Endometrium (tissue), 2 donors: ENCODE measurements at regions not wholly inside any gene's neighbourhood (a gene's known extent, or its start where the extent isn't known, plus 50 kb on each side); places are given as distances from the start of the nearest gene placed in this dataset.

ENCODE experiments used
- FAIRE-seq: peaks from 2 replicates; lab custom pipeline; 2012; peaks lifted over from hg19 to GRCh38; lab: Jason Lieb, UNC
- donor health status: control.
- donor health status: control.

DNA sequence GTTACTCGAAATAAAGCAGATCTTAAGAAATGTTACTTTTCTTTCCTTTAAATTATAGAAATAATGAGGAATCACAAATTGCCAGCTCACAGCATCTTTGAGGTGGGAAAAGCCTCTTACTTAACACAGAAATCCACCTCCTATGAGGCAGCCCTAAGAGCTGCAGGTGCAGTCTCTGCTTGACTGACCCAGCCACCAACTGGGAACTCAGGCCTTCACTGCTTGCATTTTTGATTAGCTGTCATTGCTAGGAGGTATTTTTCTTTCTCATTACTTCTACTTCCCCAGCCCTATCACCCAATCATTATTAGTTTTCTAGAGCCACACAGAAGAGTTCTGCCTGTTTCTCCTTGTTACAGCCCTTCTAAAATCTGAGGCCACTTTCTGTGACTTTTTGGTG is 416.5 kb upstream of the KLF4 start:
- no peak for FAIRE-seq

DNA sequence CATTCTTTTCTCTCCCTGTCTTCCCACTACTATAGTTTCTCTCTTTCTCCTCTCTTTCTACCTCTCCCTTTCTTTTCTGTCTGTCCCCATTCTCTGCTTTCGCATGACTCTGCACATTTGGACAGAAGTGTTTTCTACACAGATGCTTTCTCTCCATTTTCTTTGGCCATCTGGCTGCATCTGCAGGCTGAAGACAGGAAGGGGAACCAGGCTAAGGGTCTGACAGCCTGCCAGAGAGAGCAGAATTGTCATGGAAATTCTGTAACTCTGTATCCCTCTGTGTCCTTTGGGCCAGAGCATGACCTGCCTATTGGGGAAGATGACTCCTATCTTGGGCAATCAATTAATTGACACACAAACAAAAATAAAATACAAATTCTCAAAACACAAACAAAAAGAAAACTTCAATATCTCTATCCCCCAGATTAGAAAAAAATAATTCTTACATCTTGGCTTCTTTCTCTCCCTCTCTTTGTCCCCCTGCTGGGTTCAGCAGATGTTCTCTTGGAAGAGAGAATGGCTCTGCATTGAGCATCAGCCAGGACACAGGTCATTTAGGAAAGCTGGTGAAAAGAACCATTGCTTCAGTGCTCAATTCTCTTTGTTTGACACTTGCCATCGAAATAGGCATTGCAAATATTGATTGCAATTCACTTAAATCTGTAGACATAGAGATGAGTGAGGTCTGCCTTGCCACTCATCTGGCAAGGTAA is 415.9 kb upstream of the KLF4 start:
- no peak for FAIRE-seq

DNA sequence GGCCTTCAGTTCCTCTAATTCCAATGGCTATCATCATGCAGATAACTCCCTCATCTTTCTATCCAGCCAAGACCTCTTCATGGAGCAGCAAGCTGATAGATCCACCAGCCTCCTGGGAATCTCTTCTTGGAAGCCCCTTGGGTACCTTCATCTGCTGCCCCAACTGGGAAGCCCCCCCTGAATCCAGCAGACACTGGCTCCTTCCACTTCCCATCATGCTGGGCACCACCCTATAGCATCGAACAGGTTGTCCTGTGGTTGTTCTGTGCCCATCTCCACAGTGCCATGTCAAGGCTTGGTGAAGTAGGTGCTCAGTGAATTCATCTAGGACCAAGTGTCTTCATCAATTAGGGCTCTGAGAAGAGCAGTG is 410.4 kb upstream of the KLF4 start:
- FAIRE-seq, result no peak

DNA sequence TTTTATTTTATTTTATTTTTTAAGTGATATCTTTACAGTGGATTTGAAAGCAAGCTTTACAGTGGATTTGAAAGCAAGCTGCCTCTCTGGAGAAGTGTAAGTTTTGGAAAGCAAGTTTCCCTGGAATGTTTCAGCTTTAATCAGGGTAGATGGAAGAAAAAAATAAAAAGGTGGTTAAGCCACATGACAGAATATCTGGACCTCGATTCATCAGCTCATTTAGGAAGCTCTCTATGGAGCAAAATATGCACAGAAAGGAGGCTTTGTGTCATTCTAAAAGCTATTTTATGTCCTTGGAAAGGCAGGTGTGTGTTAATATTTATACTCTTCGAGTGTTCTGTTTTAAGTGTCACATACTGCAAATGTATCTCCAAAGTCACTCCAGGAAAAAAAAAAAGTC is 409.2 kb upstream of the KLF4 start:
- no peak for FAIRE-seq

DNA sequence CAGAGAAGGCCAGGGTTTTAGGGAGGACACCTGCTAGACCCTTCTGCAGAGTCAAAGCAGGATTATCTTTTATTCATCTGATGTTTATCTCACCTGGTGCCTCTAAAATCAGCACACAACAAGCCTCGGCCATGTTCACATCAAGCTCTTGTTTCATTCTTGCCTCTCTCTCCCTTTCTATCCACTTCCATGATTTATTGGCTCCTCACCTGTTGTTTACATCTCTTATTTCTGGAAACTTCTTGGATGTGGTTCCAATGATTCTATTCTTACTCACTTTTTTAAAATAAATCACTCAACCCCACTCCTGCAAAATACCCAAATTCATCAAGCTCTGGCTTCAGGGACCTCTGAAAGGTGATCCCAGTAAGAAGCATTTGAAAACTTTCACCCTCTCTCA is 407.0 kb upstream of the KLF4 start:
- FAIRE-seq, result no peak

DNA sequence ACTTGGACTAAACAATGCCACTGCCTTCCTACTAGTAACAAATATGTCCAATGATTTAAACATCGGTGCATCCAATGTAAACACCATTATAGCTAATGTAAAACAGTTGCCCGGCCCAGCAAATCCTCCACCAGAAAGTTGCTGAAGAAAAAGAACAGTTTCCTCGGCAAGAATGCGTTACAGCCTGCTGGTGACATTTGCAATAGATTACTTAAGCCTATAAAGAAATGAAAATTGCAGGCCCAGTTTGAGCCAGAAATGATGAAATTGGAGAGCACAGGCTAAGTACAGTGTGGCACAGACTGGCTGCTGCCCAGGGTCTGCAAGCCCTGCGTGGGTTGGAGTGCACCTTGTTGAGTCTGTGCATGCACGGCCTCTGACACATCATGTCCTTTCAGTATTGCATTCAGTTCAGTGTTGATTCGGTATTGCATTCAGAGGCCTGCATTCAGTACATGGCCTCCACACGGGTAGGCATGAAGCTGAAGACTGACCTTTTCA is 406.0 kb upstream of the KLF4 start:
- no peak for FAIRE-seq

DNA sequence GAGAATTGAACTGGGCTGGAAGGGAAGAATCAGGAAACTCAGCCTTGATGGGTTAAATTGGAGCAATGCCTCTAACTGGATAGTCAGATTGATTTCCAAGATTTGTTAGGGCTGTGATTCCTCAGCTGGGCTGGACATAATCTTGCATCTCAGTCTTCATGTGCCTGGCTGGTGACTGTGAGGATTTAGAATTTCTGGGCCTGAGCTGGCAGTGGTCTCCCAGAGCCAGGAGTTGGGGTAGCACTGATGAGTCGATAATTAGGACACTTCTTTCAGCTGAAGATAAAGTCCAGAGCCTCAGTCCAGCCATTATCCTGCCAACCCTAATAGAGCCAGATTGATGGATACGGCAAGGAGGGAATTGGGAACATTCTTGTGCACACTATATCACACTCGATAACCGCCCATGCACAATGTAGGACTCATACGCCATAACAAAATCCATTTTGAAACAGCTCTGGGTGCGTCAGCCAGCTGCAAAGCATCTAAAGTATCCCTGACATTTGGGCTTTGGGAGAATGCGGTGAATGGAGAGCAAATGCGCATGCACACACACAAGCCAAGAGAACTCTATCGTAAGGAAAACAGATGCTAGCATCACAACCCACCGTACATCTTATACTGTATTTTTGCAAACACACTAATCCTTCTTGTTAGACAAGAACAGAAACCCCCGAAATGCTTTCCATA is 405.1 kb upstream of the KLF4 start:
- FAIRE-seq, result no peak

DNA sequence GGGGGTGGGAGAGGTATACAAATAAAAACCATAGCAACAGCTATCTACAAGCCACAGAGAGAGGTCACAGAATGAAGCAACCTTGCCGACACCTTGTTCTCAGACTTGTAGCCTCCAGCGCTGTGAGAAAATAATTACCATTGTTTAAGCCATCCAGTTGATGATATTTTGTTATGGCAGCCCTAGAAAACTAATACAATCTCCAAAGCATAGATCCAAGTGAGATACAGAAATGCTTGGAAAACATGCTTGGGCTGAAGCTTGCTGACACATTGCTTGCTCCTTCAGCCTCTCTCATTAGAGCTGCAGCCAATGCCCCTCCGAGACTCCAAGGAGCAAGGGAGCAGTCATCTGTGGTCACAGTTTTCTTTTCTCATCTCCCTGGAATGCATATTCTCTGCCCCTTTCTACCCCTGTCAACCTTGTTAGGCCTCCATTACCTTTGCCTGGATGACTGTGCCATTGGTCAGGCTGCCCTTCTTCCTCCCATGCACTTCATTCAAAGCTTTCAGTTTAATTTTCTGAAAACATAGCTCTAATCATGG is 401.4 kb upstream of the KLF4 start:
- no peak for FAIRE-seq

DNA sequence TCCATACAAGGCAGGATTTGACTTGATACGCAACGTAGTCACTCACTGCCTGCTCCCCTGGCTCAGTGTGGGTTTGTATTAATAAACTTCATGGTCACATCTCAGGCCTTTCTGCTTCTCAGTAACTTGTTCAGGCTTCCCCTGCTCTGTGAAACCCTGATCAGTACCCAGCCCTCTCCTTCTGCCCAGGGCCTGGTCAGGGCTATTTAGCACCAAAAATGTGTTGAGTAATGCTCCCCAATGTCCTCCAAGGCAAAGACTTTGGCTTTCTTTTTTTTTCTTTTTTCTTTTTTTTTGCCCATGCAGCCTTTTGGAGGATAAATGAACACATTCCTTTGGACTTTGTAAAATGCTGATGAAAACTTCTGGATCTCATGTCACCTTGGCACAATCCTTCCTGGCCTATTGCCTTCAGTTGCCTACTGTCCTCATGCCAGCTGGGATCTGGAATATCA is 399.2 kb upstream of the KLF4 start:
- FAIRE-seq, result no peak

DNA sequence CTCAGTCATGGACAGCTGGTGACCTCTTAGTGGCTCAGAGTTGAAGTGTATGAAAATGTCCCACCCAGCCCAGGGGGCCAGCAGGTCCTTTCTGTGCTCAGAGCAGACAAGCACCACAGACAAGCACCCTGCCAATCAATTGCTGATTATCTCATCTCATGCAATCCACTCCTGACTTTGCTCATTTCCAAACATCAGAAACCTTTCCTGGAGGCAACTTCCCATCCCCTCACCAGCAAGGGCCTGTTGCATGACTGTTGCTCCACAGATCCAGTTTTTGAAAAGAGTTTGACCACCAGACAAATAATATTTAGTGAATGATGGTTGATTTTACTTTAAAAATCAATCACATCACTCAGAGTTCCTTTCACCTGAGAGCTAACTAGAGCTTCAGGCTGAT is 397.3 kb upstream of the KLF4 start:
- no peak for FAIRE-seq

DNA sequence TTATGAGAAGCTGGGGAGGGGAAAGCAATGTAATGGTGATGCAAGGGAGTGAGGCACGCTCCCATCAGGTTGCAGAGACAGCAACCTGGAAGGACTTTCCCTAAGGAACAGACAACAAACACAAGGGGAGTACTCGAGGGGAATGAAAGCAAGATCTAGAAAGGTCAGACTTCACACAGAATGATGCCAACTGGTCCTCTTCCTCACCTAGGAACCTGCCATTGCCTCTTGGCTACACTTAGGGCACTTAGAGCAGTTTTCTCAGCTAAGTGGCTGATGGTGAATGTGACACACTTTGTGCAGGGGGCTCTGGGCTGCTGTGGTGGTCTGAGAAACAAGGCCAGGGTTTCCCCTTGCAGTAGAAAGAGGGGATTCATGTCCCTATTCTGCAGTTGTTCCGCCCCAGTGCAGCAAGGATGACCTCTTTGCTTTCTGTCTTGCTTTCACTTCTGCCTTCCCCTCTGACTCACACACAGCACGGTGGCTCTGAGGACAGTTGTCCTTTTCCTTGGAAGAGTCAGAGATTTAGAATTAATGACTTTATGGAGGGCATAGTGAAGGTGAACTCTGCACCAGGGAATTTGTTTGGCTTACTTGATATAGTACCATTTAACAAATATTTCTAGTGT is 394.0 kb upstream of the KLF4 start:
- FAIRE-seq, result no peak

DNA sequence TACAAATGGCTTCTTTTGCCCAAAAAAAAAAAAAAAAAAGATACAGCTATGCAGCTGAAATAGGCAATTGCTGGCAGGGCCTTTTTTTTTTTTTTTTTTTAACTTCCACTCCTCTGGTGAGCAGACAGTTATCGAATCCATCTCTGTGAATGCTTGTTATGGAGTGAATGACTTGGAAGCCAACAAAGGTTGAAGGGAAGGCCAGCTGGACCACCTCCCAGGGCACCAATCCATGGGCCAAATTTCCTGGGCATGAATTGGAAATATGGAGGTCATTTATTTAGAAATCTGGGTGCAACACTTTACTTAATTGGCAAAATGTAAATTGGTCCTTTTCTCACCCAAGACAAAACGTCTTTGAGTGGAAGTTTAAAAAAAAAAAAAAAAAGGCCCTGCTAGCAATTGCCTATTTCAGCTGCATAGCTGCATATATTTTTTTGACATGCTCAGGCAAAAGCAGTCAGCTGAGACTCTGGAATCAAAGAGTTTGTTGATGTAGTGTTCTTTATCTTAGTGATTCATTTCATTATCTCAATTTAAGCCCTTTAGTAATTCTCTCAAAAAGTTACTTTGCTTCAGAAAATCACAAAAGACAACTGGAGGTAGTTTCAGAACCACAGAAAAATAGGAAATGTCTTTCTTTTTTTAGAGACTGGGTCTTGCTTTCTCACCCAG is 392.2 kb upstream of the KLF4 start:
- FAIRE-seq, result no peak

DNA sequence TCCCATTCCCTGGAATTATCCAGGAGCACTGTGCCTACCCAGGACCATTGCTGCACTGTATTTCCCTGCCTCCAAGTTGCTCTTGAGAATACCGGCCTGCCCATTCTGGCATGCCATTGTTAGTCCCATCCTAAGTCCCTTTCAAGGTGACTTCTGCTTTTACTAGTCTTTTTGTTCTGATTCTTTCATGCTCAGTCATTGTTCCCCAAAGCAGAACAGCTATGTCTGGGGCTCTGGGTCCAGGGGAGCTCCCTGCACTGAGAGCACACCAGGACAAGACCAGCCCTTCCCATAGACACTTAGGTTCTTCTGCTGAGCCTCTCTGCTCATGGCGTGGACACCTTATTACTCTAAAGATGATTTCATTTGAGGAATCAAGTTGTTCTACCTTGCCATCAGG is 388.9 kb upstream of the KLF4 start:
- FAIRE-seq, result no peak

DNA sequence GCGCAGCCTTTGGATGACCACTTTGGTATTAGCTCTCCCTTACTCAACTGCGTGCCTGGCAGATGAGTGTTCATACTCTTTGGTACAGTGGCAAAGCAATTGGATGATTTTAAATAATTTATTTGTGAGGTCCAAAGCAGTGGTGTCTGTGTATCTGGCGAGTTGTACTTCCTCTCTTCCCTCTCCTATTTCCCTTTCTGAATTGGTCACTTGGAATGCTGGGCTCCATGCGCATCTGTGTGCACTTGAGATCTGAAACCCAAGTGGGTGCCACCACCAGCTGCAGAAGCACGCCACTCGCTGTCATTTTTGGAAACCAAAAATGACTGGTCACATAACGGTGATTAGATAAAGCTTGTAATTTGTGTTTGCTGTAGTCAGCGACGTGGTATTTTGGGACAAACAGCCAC is 386.0 kb upstream of the KLF4 start:
- FAIRE-seq, result no peak

DNA sequence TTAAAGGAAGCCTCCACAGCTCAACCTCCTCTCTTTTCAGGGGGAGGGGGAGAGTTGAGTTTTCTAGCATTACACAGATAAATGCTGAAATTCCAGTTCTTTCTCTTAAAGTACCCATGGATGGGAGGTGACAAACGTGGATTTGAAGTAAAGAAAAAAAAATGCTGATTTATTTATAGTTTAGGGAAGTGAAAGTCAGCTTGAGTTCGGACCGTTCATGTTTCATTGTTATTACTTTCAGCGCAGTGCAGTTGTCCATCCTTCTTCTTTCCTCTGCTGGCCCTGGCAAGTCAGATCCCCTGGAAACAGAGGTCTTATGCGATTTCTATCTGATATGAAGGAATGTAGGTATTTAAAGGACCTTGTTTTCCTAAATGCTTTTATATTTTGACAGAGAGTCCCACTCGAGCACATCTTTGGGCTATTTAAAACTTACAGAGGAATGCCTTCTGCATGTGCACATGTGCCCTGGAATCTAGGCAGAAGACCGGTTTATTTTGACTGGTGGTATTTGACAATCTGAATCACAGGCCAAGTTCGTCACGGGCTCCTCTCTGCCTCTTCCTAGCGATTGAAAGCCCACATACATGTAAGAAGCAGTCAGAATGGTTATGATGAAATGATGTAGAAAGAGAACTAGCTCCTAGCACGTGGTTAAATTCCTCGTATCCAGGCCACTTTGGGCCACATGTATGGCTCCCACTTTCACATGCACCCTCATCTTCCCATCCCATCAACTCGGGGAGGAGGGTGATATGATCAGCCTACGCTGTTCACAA is 385.2 kb upstream of the KLF4 start:
- no peak for FAIRE-seq

DNA sequence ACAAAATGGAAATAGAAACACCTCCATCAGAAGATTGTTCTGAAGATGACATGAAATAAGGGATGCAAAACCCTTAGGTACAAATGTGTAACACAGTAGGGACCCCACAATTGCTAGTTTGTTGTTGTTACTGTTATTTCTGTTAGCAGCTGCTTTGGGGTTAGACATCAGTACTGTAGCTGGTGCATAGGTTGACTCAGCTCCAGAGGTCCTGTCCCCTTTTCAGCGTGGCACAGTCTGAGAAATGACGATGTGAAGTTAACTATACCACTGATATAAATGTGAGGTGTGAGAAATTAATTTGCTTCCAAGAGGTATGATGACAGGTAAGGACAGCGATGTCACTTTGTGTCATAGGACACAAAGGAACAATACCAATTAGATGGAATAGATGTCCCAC is 384.6 kb upstream of the KLF4 start:
- no peak for FAIRE-seq

DNA sequence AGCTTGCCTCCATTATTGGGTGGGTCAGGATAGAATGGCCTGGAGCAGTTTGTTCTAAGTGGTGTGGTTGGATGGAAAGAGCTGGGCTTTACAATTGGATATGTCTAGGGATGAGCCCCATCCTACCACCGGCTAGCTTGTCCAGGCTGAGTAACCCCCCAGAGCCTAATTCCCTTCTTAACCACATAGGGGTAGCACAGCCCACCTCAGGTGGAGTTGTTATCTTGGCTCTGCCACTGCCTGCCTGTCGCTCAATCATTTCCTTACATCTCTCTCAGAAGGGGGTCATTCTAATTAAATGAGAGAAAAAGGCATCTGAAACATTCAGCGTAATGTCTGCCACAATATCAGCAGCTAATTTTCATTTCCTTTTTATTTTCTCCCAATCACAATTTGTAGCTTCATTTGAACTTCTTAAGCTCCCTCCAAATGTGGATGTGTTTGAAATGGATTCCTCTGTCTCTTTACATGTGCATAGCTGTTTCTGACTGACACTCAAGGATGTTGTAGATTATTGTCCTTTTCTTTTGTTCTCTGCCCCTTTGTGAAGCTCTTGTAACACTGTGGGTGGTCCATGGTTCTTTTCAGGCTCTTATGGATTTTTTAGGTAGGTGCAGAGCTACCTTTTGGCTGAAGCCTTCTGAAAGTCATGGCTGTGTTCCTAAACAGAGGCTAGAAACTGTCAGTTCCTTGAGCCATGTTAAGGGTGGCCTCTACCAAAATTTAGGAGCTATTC is 383.1 kb upstream of the KLF4 start:
- FAIRE-seq, result no peak

DNA sequence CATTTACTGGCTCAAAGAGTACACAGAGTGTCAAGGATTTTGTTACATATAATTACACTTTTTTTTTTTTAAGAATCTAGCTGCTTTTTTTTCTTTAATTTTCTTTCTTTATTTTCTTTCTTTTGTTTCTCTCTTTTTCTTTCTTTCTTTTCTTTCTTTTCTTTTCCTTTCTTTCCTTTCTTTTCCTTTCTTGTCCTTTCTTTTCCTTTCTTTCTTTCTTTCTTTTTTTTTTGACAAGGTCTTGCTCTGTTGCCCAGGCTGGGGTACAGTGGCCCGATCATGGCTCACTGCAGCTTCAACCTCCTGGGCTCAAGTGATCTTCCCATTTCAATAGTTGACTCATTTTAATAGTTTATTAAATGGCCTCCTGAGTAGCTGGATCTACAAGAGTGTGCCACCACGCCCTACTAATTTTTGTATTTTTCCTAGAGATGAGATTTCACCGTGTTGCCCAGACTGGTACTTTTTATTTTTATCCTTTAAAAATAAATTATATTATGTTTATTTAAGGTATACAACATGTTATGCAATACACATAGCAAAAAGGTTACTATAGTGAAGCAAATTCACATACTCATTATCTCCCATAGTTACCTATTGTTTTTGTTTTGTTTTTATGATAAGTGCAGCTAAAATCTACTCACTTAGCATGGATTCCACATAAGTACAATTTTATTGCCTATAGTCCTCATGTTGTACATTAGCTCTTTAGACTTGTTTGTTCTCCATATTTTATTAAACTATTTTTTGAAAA is 381.5 kb upstream of the KLF4 start:
- FAIRE-seq, result no peak

DNA sequence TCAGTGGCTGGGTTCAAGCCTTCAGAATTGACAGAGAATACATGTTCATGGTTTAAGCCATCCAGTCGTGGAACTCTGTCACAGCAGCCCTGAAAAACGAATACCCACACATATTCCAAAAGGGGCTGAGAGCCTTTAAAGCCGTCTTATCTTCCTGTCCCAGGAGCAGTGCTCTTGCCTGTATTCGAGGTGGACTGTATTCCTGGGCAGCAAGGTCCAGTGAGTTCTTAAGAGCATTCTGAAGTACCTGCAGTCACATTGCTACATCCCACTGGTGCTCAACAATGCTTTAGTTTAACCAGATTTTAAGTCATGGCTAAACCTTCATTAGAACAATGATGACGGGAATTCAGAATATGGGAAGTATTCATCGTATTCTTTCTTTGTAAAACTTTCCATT is 380.7 kb upstream of the KLF4 start:
- FAIRE-seq, result no peak

DNA sequence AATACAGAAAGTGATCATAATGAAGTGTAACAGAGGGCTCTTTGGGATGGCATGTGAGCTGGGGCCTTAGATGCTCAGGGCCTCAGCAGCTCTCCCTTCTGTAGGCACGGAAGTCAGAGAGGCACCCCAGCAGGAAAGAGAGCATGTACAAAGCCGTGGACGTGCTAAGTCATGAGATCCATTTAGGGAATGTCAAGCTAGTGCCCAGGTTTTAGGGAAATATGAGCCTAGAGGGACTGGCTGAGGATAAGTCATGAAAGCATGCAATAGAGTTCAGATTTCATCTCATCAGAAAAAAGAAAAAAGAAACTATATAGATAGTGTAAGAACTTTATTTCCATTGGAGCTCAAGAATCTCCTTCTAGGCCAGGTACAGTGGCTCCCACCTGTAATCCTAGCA is 379.5 kb upstream of the KLF4 start:
- FAIRE-seq, result no peak
